IMR-90 (cell line): ENCODE measurements at regions not wholly inside any gene's neighbourhood (a gene's known extent, or its start where the extent isn't known, plus 50 kb on each side); places are given as distances from the start of the nearest gene placed in this dataset.
A peak's percentile ranks its signal among the peaks of the same experiment; 100 is the strongest.

Source experiments
- ATAC-seq: fragments of 200-7000 bp; cut with Tn5 transposase; 2 replicates; pipeline ENCODE4 v1.9.1; 2020; ENCODE audit warnings: low read depth, mild to moderate bottlenecking, moderate library complexity
- BruUV-seq: library from RNA; stranded (reverse); fragments of 400-500 nt; replicated peaks from 2 replicates; lab custom pipeline; 2021; lab: Mats Ljungman, UMichigan
- CTCF ChIA-PET: fragments of 300-600 bp; formaldehyde crosslinking; extraction: SDS; loops from one replicate; lab custom pipeline; 2021; ENCODE audit warnings: antibody characterized with exemption; lab: Yijun Ruan, JAX
- POLR2A ChIA-PET: fragments of 300-600 bp; sonication (Branson Sonifier 250); formaldehyde crosslinking; loops from one replicate; lab custom pipeline; 2022; ENCODE audit warnings: antibody characterized with exemption; ENCODE audit not compliant: unreplicated experiment; lab: Charles Lee
- DNase-seq: peaks from one replicate; pipeline ENCODE4 v3.0.0; 2013
- H2AFZ ChIP-seq: replicated peaks from 2 replicates; pipeline ENCODE3; 2013; ENCODE audit warnings: low read length, mild to moderate bottlenecking; ENCODE audit not compliant: poor library complexity
- H2AK5ac ChIP-seq: 2 replicates; pipeline ENCODE4 v1.6.1; 2013; ENCODE audit warnings: low read depth, low read length, inconsistent platforms
- H2AK9ac ChIP-seq: replicated peaks from 2 replicates; pipeline ENCODE3; 2013; ENCODE audit warnings: mild to moderate bottlenecking, low read depth, low read length, moderate library complexity; ENCODE audit not compliant: poor library complexity
- H2BK120ac ChIP-seq: 2 replicates; pipeline ENCODE4 v1.6.1; 2013; ENCODE audit warnings: low read depth, low read length, inconsistent platforms
- H2BK15ac ChIP-seq: 3 replicates; pipeline ENCODE4 v1.6.1; 2013; ENCODE audit warnings: low read depth, low read length, inconsistent platforms
- H2BK20ac ChIP-seq: 2 replicates; pipeline ENCODE4 v1.6.1; 2013; ENCODE audit warnings: low read depth, mild to moderate bottlenecking, inconsistent platforms, low read length, moderate library complexity
- H2BK5ac ChIP-seq: 2 replicates; pipeline ENCODE4 v1.6.1; 2013; ENCODE audit warnings: mild to moderate bottlenecking, low read depth, low read length, inconsistent platforms; ENCODE audit not compliant: poor library complexity, severe bottlenecking
- H3K14ac ChIP-seq: replicated peaks from 2 replicates; pipeline ENCODE4 v1.6.1; 2013; ENCODE audit warnings: low read depth, low read length, inconsistent platforms
- H3K18ac ChIP-seq: 2 replicates; pipeline ENCODE4 v1.6.1; 2013; ENCODE audit warnings: low read depth, low read length, control low read depth
- H3K23ac ChIP-seq: 2 replicates; pipeline ENCODE4 v1.6.1; 2013; ENCODE audit warnings: low read depth, low read length, inconsistent platforms
- H3K27ac ChIP-seq: 2 replicates; pipeline ENCODE4 v1.5.1; 2013; ENCODE audit warnings: mild to moderate bottlenecking, control low read depth, low read length; ENCODE audit not compliant: insufficient read depth
- H3K27me3 ChIP-seq: 2 replicates; pipeline ENCODE4 v1.6.1; 2013; ENCODE audit warnings: low read length; ENCODE audit not compliant: control insufficient read depth, insufficient read depth
- H3K36me3 ChIP-seq: 2 replicates; pipeline ENCODE4 v1.6.1; 2013; ENCODE audit warnings: low read length, mixed read lengths; ENCODE audit not compliant: control insufficient read depth, insufficient read depth
- H3K4ac ChIP-seq: 2 replicates; pipeline ENCODE4 v1.6.1; 2013; ENCODE audit warnings: low read depth, low read length, inconsistent platforms
- H3K4me1 ChIP-seq: 2 replicates; pipeline ENCODE4 v1.6.1; 2013; ENCODE audit warnings: low read length, mixed read lengths; ENCODE audit not compliant: control insufficient read depth, insufficient read depth
- H3K4me2 ChIP-seq: 2 replicates; pipeline ENCODE4 v1.6.1; 2013; ENCODE audit warnings: low read depth, mild to moderate bottlenecking, control low read depth, low read length, moderate library complexity
- H3K4me3 ChIP-seq: 2 replicates; pipeline ENCODE4 v1.5.1; 2013; ENCODE audit warnings: low read depth, mild to moderate bottlenecking, control low read depth, low read length, moderate library complexity; ENCODE audit not compliant: insufficient read depth
- H3K56ac ChIP-seq: 2 replicates; pipeline ENCODE4 v1.6.1; 2013; ENCODE audit warnings: low read length, inconsistent platforms; ENCODE audit not compliant: insufficient read depth; ENCODE audit errors: extremely low read depth
- H3K79me1 ChIP-seq, 2 experiments: 2 replicates each; pipeline ENCODE4 v1.6.1; 2013; ENCODE audit warnings: low read length in 2 of 2, inconsistent platforms in 1 of 2, low read depth in 1 of 2
- H3K9ac ChIP-seq: 2 replicates; pipeline ENCODE4 v1.6.1; 2013; ENCODE audit warnings: low read depth, low read length, control low read depth
- H3K9me1 ChIP-seq: 2 replicates; pipeline ENCODE4 v1.6.1; 2013; ENCODE audit warnings: low read length, inconsistent platforms; ENCODE audit not compliant: insufficient read depth
- H3K9me3 ChIP-seq: 2 replicates; pipeline ENCODE4 v1.6.1; 2013; ENCODE audit warnings: low read length; ENCODE audit not compliant: control insufficient read depth, insufficient read depth
- H4K20me1 ChIP-seq: 2 replicates; pipeline ENCODE4 v1.6.1; 2013; ENCODE audit warnings: low read length, inconsistent platforms; ENCODE audit not compliant: insufficient read depth
- H4K5ac ChIP-seq: 2 replicates; pipeline ENCODE4 v1.6.1; 2013; ENCODE audit warnings: mild to moderate bottlenecking, low read depth, low read length, control low read depth
- H4K8ac ChIP-seq, 2 experiments: 2 replicates each; pipeline ENCODE4 v1.6.1; 2013; ENCODE audit warnings: low read depth in 2 of 2, low read length in 2 of 2, control low read depth in 1 of 2, inconsistent platforms in 1 of 2
- H4K91ac ChIP-seq: 2 replicates; pipeline ENCODE4 v1.6.1; 2013; ENCODE audit warnings: low read depth, low read length, inconsistent platforms; ENCODE audit not compliant: insufficient read depth
- BHLHE40 ChIP-seq: fragments of 150-350 bp; IDR thresholded peaks from 2 replicates; pipeline ENCODE4 v1.6.1; 2016; ENCODE audit warnings: mild to moderate bottlenecking, low read depth, low read length
- WGBS, 2 experiments: methylation state at CpG; one replicate each; pipeline versions ENCODE4 v1.1.5 to v1.1.7; 2013; ENCODE audit warnings: missing lambda C conversion rate in 2 of 2; ENCODE audit not compliant: insufficient read length in 1 of 2; ENCODE audit errors: extremely low coverage in 2 of 2; 5-methylcytosine and 5-hydroxymethylcytosine counted together
- dilution Hi-C: fragments of 300-500 bp; cut with HindIII; formaldehyde crosslinking; loops from one replicate; pipeline ENCODE4 v1.14.3; 2018; ENCODE audit warnings: low sequenced_read_pairs; ENCODE audit not compliant: unreplicated experiment
- in situ Hi-C: fragments of 300-500 bp; cut with MboI; formaldehyde crosslinking; loops from 3 replicates; pipeline ENCODE4 v1.14.3; 2019; ENCODE audit warnings: low sequenced_read_pairs, inconsistent platforms, mixed read lengths
- intact Hi-C: fragments of 100-400 bp; cut with micrococcal nuclease; formaldehyde crosslinking; loops from 2 replicates; pipeline ENCODE4 v1.10.0; 2022

GRCh38 chr14:85316701-85317410 is 213.1 kb upstream of the FLRT2 start:
- Histone ChIP-seq H2BK20ac (no peak overlapping the region), H4K91ac (no peak overlapping the region), H4K20me1 (no peaks in the 10 kb centered on the region), H3K4me2 (peak overlapping the region; percentile 29; the same call in 1 of the 2 replicates), H3K36me3 (no peaks in the 10 kb centered on the region), H4K8ac (no peak overlapping the region), H3K14ac (no peak overlapping the region), H2BK5ac (no peak overlapping the region), H2AK9ac (no peak overlapping the region), H3K4me3 (no peak overlapping the region), H3K4me1 (peaks cover 2% of the 10 kb centered on the region; the same call in 1 of the 2 replicates), H3K27me3 (no peaks in the 10 kb centered on the region), H3K9me1 (no peaks in the 10 kb centered on the region), H3K23ac (no peak overlapping the region), H2BK120ac (no peak overlapping the region), H3K27ac (no peak overlapping the region), H2AFZ (no peak overlapping the region), H3K4ac (no peak overlapping the region), H2BK15ac (no peak overlapping the region), H4K5ac (no peak overlapping the region), H3K18ac (no peak overlapping the region; the same call in 1 of the 2 replicates), H3K79me1 (no peaks in the 10 kb centered on the region), H2AK5ac (no peak overlapping the region), H3K56ac (no peak overlapping the region), H3K9me3 (no peaks in the 10 kb centered on the region), H3K9ac (no peak overlapping the region)
- 0 out of 2 replicates have a peak, but pooled peaks have one; percentile 37 for ATAC-seq
- peak; percentile 15 for DNase-seq
- ChIA-PET CTCF (interaction anchor here (0.6 to 1.2 kb wide), 2 partner anchors 11 to 28 kb away, joined by 3 to 4 read pairs; no protein-coding TSS in a partner anchor), POLR2A (no interaction called here)
- no CpG with 5 or more reads among the region's 2 CpGs for WGBS, 2 experiments
- BruUV-seq = no TSS peak
- intact Hi-C loops (loop anchor here (10.0 kb wide), 1 partner anchor 208 kb away; no protein-coding TSS in a partner anchor), in situ Hi-C loops (no loop called here), dilution Hi-C loops (no loop called here)
- no peak for TF ChIP-seq BHLHE40
